ENCODE measurements at regions not wholly inside any gene's neighbourhood (a gene's known extent, or its start where the extent isn't known, plus 50 kb on each side); places are given as distances from the start of the nearest gene placed in this dataset.
"Not testable (repeated sequence)": the region's sequence is repeated elsewhere in the genome, so short reads cannot be mapped to it uniquely, and the experiment has no call there.

GRCh38 chr5:17365811-17366138 lies 132.3 kb upstream of the TAF11L2 start:
- no peak for DNase-seq (ENCODE audit: low spot score)

- no peak for DNase-seq (ENCODE audit: low spot score)
Observed at GRCh38 chr5:17367256-17367840, 130.7 kb upstream of the TAF11L2 start.

GRCh38 chr5:17370651-17371050 lies 127.4 kb upstream of the TAF11L2 start:
- DNase-seq (ENCODE audit: low spot score): no peak

- peak; percentile 40 for DNase-seq (ENCODE audit: low spot score)
Observed at GRCh38 chr5:17373406-17373805, 124.6 kb upstream of the TAF11L2 start.

GRCh38 chr5:17373814-17374556 lies 124.0 kb upstream of the TAF11L2 start:
- no peak for DNase-seq (ENCODE audit: low spot score)

GRCh38 chr5:17374973-17375742 lies 122.9 kb upstream of the TAF11L2 start:
- no peak for DNase-seq (ENCODE audit: low spot score)

GRCh38 chr5:17375886-17376285 lies 122.1 kb upstream of the TAF11L2 start:
- not testable (repeated sequence) for DNase-seq (ENCODE audit: low spot score)

GRCh38 chr5:17378346-17378997 lies 119.6 kb upstream of the TAF11L2 start:
- DNase-seq (ENCODE audit: low spot score): no peak

GRCh38 chr5:17379100-17379951 lies 118.7 kb upstream of the TAF11L2 start:
- DNase-seq (ENCODE audit: low spot score): no peak

GRCh38 chr5:17381932-17382331 lies 116.1 kb upstream of the TAF11L2 start:
- DNase-seq (ENCODE audit: low spot score): peak; percentile 89

- no peak for DNase-seq (ENCODE audit: low spot score)
Observed at GRCh38 chr5:17383526-17383925, 114.5 kb upstream of the TAF11L2 start.

- no peak for DNase-seq (ENCODE audit: low spot score)
Observed at GRCh38 chr5:17384181-17384580, 113.8 kb upstream of the TAF11L2 start.

GRCh38 chr5:17388717-17389116 lies 109.3 kb upstream of the TAF11L2 start:
- DNase-seq (ENCODE audit: low spot score): no peak

- DNase-seq (ENCODE audit: low spot score): no peak
Observed at GRCh38 chr5:17394086-17394485, 103.9 kb upstream of the TAF11L2 start.

GRCh38 chr5:17395106-17395880 lies 102.7 kb upstream of the TAF11L2 start:
- DNase-seq (ENCODE audit: low spot score): no peak

GRCh38 chr5:17396247-17396646 lies 101.8 kb upstream of the TAF11L2 start:
- DNase-seq (ENCODE audit: low spot score): no peak

GRCh38 chr5:17398431-17398830 lies 99.6 kb upstream of the TAF11L2 start:
- no peak for DNase-seq (ENCODE audit: low spot score)

GRCh38 chr5:17398866-17399835 lies 98.9 kb upstream of the TAF11L2 start:
- DNase-seq (ENCODE audit: low spot score): no peak

GRCh38 chr5:17399931-17400330 lies 98.1 kb upstream of the TAF11L2 start:
- no peak for DNase-seq (ENCODE audit: low spot score)
